Stomach (tissue), 8 donors: ENCODE measurements at regions not wholly inside any gene's neighbourhood (a gene's known extent, or its start where the extent isn't known, plus 50 kb on each side); places are given as distances from the start of the nearest gene placed in this dataset.

Experiments used
- DNase-seq, 2 donors: peaks; one replicate each; pipeline versions ENCODE4 v3.0.0 to v3.0.0-alpha.2; 2013 to 2019
- H3K27ac ChIP-seq, 5 donors: fragments of 200-600 bp in 4 of 5; sonication (generic) in 4 of 5; one replicate each; pipeline ENCODE4 v1.5.1; 2013 to 2019; ENCODE audit warnings: mild to moderate bottlenecking in 1 of 5, moderate library complexity in 1 of 5
- H3K27me3 ChIP-seq, 3 donors: fragments of 200-600 bp; sonication (generic); one replicate each; pipeline ENCODE4 v1.5.1; 2017 to 2019; ENCODE audit warnings: mixed run types in 1 of 3
- H3K36me3 ChIP-seq, 4 donors: fragments of 200-600 bp; sonication (generic); 1 replicate in 3 of 4; 2 replicates in 1 of 4; pipeline ENCODE4 v1.5.1; 2016 to 2019
- H3K4me1 ChIP-seq, 4 donors: fragments of 200-600 bp; sonication (generic); one replicate each; pipeline ENCODE4 v1.5.1; 2016 to 2019
- H3K4me3 ChIP-seq, 4 donors: fragments of 200-600 bp; sonication (generic) in 3 of 4; one replicate each; pipeline ENCODE4 v1.5.1; 2016 to 2019; ENCODE audit warnings: mild to moderate bottlenecking in 1 of 4
- H3K9me3 ChIP-seq, 4 donors: fragments of 200-600 bp; sonication (generic); one replicate each; pipeline ENCODE4 v1.5.1; 2016 to 2019
- CTCF ChIP-seq, 7 experiments: fragments of 450-650 bp in 4 of 7; fragments of 200-600 bp in 3 of 7; sonication (generic) in 3 of 7; IDR thresholded peaks; one replicate each; pipeline ENCODE4 v1.5.1; 2016 to 2019; ENCODE audit warnings: antibody characterized with exemption in 7 of 7, control low read depth in 2 of 7, mild to moderate bottlenecking in 1 of 7
- EP300 ChIP-seq: sonication (generic); formaldehyde crosslinking; IDR thresholded peaks from one replicate; pipeline ENCODE4 v1.6.1; 2017; ENCODE audit warnings: antibody characterized with exemption
- POLR2A ChIP-seq, 4 donors: fragments of 450-650 bp; IDR thresholded peaks; one replicate each; pipeline ENCODE4 v1.6.1; 2016; ENCODE audit warnings: antibody characterized with exemption in 4 of 4, control low read depth in 2 of 4, mild to moderate bottlenecking in 1 of 4, moderate library complexity in 1 of 4
- POLR2AphosphoS5 ChIP-seq, 3 donors: sonication (generic); formaldehyde crosslinking; IDR thresholded peaks; one replicate each; pipeline ENCODE4 v1.6.1; 2016; ENCODE audit warnings: antibody characterized with exemption in 3 of 3
- WGBS, 5 donors: extraction: QIAGEN DNeasy Blood & Tissue Kit in 3 of 5; methylation state at CpG; one replicate each; pipeline versions ENCODE4 v1.1.5 to v1.1.7; 2013 to 2018; 5-methylcytosine and 5-hydroxymethylcytosine counted together
- intact Hi-C: fragments of 100-400 bp; cut with DNase I; formaldehyde crosslinking; loops from one replicate; pipeline ENCODE4 v1.15.1; 2023; ENCODE audit warnings: low total_unique reads
- donor health status: healthy with polysubstance abuse.
- donor health status: Bipolar disorder and iron deficiency.
- donor health status: healthy.

DNA sequence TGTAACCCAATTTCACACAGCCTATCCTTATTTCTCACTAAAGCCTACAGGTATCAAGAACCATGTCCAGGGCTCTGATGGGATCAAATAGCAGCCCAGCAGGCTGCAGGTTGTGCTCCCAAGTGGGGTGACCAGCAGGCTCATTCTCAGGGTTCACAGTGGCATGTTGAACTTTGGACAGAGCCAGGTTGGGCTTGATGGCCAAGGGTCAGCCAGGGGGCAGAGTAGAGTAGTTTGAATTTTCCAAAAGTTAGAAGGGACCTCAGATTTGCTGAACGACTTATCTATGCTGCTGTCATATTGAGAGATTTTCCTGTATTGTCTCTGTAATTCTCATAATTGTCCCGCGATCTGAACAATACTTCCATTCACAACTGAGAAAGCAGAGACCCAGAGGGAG, 310.8 kb upstream of the BOD1L1 start:
- intact Hi-C loops = no loop called here
- TF ChIP-seq POLR2A (IDR thresholded peaks at IDR 0.05) (no peak), POLR2AphosphoS5 (IDR thresholded peaks at IDR 0.05) (no peak), CTCF (IDR thresholded peaks at IDR 0.05) (no peak), EP300 (no peak)
- DNase-seq = no peak

GRCh38 chr4:13940921-13941320, 313.4 kb upstream of the BOD1L1 start:
- no peak for TF ChIP-seq CTCF (IDR thresholded peaks at IDR 0.05)
- intact Hi-C loops = no loop called here
- Histone ChIP-seq H3K4me1 (no peaks in the 10 kb centered on the region), H3K9me3 (no peaks in the 10 kb centered on the region), H3K27ac (no peak overlapping the region), H3K27me3 (no peaks in the 10 kb centered on the region), H3K36me3 (no peaks in the 10 kb centered on the region), H3K4me3 (no peak overlapping the region)
- 58 to 72% (median 67%) methylated on average over 3 of the region's 3 CpGs for WGBS, 5 donors
- DNase-seq = no peak

More for the DNA sequence above, 310.8 kb upstream of the BOD1L1 start:
- Histone ChIP-seq H3K27me3 (no peaks in the 10 kb centered on the region), H3K36me3 (no peaks in the 10 kb centered on the region), H3K4me1 (no peaks in the 10 kb centered on the region), H3K27ac (no peak overlapping the region), H3K9me3 (no peaks in the 10 kb centered on the region), H3K4me3 (no peak overlapping the region)
- 70 to 79% (median 75%) methylated on average over 3 of the region's 3 CpGs for WGBS, 5 donors

DNA sequence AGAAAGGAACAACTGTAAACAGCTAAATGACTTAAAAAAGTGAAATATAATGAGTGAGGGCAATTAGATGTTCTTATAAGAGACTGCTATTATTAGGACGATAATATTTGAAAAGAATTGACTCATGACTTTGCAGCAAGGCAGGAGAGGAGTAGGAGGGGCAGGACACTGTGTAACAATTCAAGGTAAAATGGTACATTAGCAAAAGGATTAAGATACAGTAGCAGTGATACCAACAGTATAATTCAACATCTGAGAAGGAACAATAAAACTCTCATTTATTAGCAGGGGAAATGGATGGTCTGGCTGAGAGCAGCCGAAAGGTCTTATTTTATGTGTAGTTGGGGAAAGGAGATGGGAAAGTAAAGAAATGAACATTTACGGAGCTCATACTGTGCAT, 315.5 kb upstream of the BOD1L1 start:
- WGBS, 5 donors = 87 to 94% (median 91%) methylated on average over 3 of the region's 3 CpGs
- Histone ChIP-seq H3K36me3 (no peaks in the 10 kb centered on the region), H3K27ac (no peak overlapping the region), H3K4me1 (no peaks in the 10 kb centered on the region), H3K9me3 (no peaks in the 10 kb centered on the region), H3K27me3 (no peaks in the 10 kb centered on the region), H3K4me3 (no peak overlapping the region)
- intact Hi-C loops = no loop called here
- TF ChIP-seq POLR2A (IDR thresholded peaks at IDR 0.05) (no peak), EP300 (no peak), POLR2AphosphoS5 (IDR thresholded peaks at IDR 0.05) (no peak), CTCF (IDR thresholded peaks at IDR 0.05) (no peak)
- no peak for DNase-seq

DNA sequence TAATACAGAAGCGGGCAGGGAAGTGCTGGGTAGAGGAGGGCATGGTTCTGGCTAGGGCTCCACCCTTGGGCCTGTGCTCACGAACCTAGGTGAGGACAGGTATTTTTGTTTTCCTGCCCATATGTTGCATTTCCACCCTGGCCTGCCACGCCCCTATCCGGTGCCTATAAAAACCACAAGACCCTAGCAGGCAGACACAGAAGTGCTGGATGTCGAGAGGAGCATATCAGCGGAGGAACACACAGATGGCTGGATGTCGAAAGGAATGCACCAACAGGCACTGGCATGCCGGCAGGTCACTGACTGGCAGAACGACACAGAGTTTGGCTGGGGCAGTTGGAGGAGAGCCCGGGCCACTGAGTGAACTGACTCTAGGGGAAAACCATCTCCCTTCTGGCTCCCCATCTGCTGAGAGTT, 316.6 kb upstream of the BOD1L1 start:
- no peaks in the 10 kb centered on the region for H3K4me1 ChIP-seq
- intact Hi-C loops = no loop called here
- DNase-seq = no peak
- no peak overlapping the region for H3K27ac ChIP-seq
- 80 to 90% (median 87%) methylated on average over 10 of the region's 10 CpGs for WGBS, 5 donors
- TF ChIP-seq POLR2A (IDR thresholded peaks at IDR 0.05) (no peak), EP300 (no peak), POLR2AphosphoS5 (IDR thresholded peaks at IDR 0.05) (no peak), CTCF (IDR thresholded peaks at IDR 0.05) (no peak)
- no peaks in the 10 kb centered on the region for H3K36me3 ChIP-seq
- H3K27me3 ChIP-seq = no peaks in the 10 kb centered on the region
- no peaks in the 10 kb centered on the region for H3K9me3 ChIP-seq
- no peak overlapping the region for H3K4me3 ChIP-seq

GRCh38 chr4:13947921-13948320, 320.4 kb upstream of the BOD1L1 start:
- intact Hi-C loops = no loop called here
- no peaks in the 10 kb centered on the region for H3K9me3 ChIP-seq
- 86 to 99% (median 90%) methylated on average over 1 of the region's 1 CpG for WGBS, 5 donors
- no peak overlapping the region for H3K27ac ChIP-seq
- no peaks in the 10 kb centered on the region for H3K36me3 ChIP-seq
- no peaks in the 10 kb centered on the region for H3K4me1 ChIP-seq
- H3K4me3 ChIP-seq = no peak overlapping the region
- no peaks in the 10 kb centered on the region for H3K27me3 ChIP-seq
- DNase-seq = no peak
- TF ChIP-seq EP300 (no peak), POLR2AphosphoS5 (IDR thresholded peaks at IDR 0.05) (no peak), CTCF (IDR thresholded peaks at IDR 0.05) (no peak), POLR2A (IDR thresholded peaks at IDR 0.05) (no peak)
